Breast epithelium (tissue), 3 donors: ENCODE measurements at regions not wholly inside any gene's neighbourhood (a gene's known extent, or its start where the extent isn't known, plus 50 kb on each side); places are given as distances from the start of the nearest gene placed in this dataset.

Source experiments
- POLR2A ChIP-seq: fragments of 450-650 bp; IDR thresholded peaks from one replicate; pipeline ENCODE4 v1.6.1; 2016; ENCODE audit warnings: antibody characterized with exemption, mild to moderate bottlenecking, moderate library complexity
- POLR2AphosphoS5 ChIP-seq, 3 donors: sonication (generic); formaldehyde crosslinking; IDR thresholded peaks; one replicate each; pipeline ENCODE4 v1.6.1; 2017; ENCODE audit warnings: antibody characterized with exemption in 3 of 3
- TF ChIP-seq, protein P1 (sequence below), 3 donors: fragments of 450-650 bp; IDR thresholded peaks; one replicate each; pipeline ENCODE4 v1.5.1; 2016 to 2017; ENCODE audit warnings: antibody characterized with exemption in 3 of 3, mild to moderate bottlenecking in 3 of 3, moderate library complexity in 3 of 3

GRCh38 chr12:107351713-107352112 is 258.4 kb upstream of the CRY1 start:
- TF ChIP-seq POLR2A (no peak), POLR2AphosphoS5 (IDR thresholded peaks at IDR 0.05) (no peak)
- TF ChIP-seq, protein P1, sequence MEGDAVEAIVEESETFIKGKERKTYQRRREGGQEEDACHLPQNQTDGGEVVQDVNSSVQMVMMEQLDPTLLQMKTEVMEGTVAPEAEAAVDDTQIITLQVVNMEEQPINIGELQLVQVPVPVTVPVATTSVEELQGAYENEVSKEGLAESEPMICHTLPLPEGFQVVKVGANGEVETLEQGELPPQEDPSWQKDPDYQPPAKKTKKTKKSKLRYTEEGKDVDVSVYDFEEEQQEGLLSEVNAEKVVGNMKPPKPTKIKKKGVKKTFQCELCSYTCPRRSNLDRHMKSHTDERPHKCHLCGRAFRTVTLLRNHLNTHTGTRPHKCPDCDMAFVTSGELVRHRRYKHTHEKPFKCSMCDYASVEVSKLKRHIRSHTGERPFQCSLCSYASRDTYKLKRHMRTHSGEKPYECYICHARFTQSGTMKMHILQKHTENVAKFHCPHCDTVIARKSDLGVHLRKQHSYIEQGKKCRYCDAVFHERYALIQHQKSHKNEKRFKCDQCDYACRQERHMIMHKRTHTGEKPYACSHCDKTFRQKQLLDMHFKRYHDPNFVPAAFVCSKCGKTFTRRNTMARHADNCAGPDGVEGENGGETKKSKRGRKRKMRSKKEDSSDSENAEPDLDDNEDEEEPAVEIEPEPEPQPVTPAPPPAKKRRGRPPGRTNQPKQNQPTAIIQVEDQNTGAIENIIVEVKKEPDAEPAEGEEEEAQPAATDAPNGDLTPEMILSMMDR (IDR thresholded peaks at IDR 0.05), result no peak
